ENCODE measurements at regions not wholly inside any gene's neighbourhood (a gene's known extent, or its start where the extent isn't known, plus 50 kb on each side); places are given as distances from the start of the nearest gene placed in this dataset.
"Not testable (repeated sequence)": the region's sequence is repeated elsewhere in the genome, so short reads cannot be mapped to it uniquely, and the experiment has no call there.

DNA sequence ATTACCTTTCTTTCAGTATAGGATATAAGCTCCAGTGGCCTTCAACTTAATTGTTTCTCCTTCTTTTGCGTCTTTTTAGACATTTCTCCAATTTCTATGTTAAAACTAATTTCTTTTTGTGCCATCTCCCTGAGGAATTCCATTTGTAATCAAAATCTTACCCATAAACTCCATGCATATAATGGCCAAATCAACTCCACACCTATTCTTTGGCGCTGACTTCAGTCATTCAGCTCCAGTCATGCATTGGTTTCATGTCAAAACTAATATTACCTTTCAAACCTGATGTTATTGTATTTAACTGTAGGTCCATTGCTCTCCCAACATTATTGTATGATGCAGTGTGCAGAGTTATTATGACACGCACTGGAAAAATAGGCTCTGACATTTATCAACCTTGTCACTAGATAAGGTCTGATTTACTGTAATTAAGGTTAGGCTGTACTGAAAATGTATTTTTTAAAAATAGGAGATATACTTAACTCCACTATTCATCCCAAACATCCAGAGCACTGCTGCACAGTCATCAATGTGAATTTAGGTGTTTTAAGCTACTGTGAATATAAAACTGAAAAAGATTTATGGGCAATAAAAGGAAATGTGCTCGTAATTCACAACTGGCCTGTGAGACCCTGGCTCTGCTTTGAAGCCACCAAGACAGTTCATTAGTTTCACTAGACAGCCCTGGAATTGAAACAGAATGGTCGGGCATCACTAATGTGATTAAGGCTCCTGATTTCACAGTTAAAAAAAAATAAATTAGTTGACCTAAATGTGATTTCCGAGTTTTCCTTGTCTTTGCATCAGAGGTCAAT, 180.6 kb upstream of the GRIA4 start:
- DNase-seq, result no peak

GRCh38 chr11:105407101-105407500, 202.8 kb upstream of the GRIA4 start:
- no peak for DNase-seq

- DNase-seq, result no peak
Measured at GRCh38 chr11:105401269-105401809, 208.5 kb upstream of the GRIA4 start.

DNA sequence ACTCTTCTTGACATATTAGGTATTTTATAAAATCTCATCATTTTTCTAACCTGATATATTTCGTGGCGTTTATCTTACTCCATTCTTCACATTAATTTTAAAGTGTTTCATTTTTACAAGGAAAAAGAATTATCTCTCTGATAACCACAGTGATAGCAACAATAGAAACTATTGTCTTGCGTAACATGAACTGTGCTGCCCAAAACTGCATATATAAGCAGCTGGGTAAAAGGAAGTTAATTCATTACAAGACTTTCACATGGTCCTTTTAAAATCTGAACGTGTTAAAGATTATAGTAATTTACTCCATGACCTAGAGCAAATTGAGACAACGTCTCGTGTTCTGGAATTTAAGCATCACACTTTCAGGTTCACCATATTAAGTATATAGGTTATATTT, 210.4 kb upstream of the GRIA4 start:
- DNase-seq, result no peak

- no peak for DNase-seq
Measured at GRCh38 chr11:105398636-105399035, 211.2 kb upstream of the GRIA4 start.

DNA sequence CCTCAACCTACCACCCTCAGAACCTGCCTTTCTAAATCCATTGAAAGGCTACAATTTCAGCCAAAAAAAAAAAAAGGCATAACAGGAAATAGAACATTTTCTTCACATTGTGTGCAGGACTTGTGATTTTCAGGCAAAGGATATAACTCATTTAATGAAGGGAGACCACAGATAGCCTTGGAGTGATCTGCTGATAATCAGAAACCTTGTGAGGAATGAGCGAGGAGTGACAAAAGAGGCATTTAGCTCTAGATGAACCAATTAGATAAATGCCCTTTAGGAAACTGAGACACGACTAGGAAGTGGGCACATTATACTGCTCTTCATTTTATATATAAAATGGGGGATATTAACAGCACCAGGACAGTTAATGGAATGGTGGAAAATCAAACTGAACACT, 216.5 kb upstream of the GRIA4 start:
- DNase-seq, result no peak

GRCh38 chr11:105392556-105392955, 217.3 kb upstream of the GRIA4 start:
- DNase-seq, result no peak

DNA sequence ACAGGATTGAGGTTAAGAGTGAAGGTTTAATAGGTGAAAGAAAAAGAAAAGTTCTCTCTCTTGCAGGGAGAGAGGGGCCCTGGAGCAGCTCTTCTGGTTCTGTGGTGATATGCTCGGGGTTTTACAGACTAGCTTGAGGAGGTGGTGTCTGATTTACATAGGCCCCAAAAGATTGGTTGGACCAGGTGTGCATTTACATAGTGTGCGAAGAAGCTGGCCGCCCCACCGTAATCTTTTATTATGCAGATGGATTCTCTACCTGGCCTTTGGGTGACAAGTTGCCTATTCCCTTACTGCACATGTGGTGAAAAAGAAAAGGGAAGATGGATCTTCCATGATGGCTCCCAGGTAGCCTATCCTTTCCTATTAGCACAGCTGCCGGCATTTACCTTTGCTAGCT, 219.9 kb upstream of the GRIA4 start:
- no peak for DNase-seq

- DNase-seq, result no peak
Measured at GRCh38 chr11:105388006-105388405, 221.9 kb upstream of the GRIA4 start.

DNA sequence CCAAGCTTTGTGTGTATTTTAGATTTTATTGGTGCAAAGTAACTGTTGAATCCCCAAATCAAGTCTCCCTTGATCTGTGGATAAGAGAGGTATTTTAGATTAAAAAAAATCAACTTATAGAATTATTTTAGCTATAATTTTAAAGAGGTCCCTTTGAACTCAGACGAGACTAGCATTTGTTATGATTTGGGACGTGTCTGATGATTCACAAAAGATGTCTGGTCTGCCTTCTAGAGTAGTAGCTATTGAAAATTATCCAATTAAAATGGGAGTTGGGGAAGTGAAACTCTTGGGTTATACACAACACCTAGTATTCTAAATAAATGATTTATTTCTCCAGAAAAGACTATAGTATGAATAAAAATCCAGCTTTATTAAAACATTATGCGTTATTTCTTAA, 227.9 kb upstream of the GRIA4 start:
- DNase-seq, result no peak

DNA sequence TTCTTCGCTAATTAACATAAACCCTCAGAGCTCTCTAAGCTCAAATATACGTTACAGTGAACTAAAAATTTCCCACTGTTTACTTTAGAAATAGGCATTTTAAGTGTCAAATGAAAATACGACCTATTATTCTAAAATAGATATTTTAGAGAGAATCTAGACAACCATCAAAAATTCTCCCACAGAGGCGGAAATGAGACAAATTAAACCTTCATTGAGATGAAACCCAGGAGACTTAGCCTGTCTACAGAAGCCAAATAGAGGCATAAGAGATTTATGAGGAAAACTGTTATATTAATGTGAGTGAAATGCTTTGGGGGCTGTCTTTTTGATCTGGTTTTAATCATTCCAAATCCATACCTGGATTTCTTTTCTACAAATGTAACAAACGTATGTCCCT, 232.0 kb upstream of the GRIA4 start:
- DNase-seq, result no peak

- no peak for DNase-seq
Measured at GRCh38 chr11:105372206-105372605, 232.6 kb upstream of the CARD18 start.

DNA sequence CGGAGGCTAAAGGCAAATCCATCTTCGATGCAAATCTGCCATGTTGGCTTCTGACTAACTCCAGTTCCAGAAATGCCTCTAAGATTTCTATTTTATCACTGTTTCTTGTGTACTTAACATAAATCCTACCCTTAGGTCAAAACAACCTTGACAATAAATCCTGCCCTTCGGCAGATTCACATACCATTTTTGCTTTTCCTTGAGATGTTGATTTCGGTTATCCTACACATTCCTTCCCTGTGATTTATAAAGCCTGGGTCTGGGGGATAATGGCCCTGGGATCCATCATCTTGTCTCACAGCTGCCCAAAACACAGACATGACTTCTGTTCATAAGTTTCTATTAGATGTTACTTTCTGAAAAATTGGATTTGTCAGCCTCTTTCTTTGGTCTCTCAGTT, 231.7 kb upstream of the CARD18 start:
- DNase-seq, result no peak

- no peak for DNase-seq
Measured at GRCh38 chr11:105368711-105369110, 229.1 kb upstream of the CARD18 start.

GRCh38 chr11:105367129-105367528, 227.6 kb upstream of the CARD18 start:
- no peak for DNase-seq

- no peak for DNase-seq
Measured at GRCh38 chr11:105361651-105362050, 222.1 kb upstream of the CARD18 start.

GRCh38 chr11:105357764-105358163, 218.2 kb upstream of the CARD18 start:
- DNase-seq, result no peak

DNA sequence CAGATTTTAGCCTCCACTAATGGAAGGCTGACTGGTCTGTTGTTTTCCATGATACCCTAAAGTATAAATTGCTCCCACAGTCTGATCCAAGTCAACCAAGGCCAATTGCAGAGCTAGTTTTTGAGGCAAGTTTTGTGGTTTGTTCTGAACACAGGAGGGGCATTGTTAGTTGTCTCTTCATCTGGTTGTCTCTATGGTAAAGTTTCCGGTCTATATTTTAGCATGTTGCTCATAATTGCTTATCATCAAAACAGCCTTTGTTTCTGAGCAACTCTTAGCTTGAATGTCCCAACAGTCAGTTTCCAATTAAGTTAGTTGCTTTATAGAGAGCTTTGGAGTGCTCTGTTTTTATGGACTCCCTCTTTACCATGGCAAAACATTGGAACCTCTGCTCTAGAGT, 217.6 kb upstream of the CARD18 start:
- DNase-seq, result no peak

GRCh38 chr11:105349867-105350266, 210.3 kb upstream of the CARD18 start:
- not testable (repeated sequence) for DNase-seq

DNA sequence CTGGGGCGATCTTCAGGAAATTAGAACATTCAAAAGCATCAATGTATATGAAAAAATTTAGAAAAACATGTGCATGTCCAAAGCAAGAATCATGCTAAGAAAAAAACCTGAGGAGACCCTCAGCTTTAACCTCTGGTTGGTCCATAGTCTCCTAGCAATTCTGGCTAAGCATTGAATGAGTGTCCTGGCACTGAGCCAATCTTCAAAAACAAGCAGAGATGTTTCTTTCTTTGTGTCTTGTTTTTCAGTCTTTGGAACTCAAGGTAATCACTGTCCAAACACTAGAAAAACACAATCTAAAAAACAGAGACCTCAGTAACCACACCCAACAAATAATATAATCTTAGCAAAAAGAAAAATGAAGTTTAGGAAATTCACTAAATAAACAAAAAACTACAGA, 205.4 kb upstream of the CARD18 start:
- DNase-seq, result no peak

- DNase-seq, result no peak
Measured at GRCh38 chr11:105334025-105334714, 194.6 kb upstream of the CARD18 start.

DNA sequence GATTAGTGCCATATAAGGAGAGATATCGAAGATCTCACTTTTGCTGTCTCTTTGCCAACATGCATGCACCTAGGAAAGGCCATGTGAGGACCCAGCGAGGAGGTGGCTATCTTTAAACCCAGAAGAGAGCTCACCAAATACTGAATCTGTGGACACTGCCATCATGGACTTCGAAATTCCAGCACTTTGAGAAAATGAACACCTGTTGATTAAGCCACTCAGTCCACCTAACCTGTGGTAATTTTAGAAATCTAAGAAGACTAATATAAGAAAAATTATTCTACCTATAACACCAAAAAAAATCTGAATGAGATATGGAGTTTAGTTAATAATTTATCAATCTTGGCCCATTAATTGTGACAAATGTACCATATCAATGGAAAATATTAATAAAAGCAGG, 193.6 kb upstream of the CARD18 start:
- DNase-seq, result no peak

GRCh38 chr11:105332171-105332570, 192.6 kb upstream of the CARD18 start:
- DNase-seq, result no peak

DNA sequence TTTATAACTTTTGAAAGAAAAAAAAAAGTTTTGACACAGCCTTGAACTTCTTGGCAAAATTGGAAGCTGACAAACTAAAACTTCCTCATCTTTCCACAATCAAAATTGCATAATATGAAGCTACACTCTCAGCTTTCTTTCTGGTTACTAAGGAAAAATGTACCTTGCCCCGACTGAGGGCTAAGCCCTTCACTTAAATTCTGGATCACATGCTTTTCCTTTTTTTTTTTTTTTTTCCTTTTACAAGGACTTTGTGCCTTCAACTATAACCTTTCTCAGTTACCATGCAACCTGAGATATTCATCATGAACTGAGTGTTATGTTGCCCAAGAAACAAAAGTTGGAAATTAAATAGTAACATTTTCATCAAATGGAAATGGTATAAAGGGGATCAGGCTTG, 188.5 kb upstream of the CARD18 start:
- DNase-seq, result no peak

Data from NCI-H524 treated with DMSO at 0.1 percent for 48 hours (cell line).